ENCODE measurements at regions not wholly inside any gene's neighbourhood (a gene's known extent, or its start where the extent isn't known, plus 50 kb on each side); places are given as distances from the start of the nearest gene placed in this dataset.

DNA sequence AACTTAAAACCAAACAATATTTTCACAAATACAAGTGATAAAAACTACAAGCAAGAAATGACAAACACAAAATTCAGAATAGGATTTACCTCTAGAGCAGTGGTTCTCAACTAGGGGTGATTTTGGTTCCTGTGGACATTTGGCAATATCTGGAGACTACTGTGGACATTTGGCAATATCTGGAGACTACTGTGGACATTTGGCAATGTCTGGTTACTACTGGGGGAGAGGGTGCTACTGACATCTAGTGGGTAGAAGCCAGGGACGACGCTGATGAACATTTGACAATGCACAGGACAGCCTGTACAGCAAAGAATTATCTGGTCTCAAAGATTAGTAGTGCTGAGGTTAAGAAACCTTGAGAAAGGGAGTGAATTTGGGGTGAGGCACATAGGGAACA lies 169.8 kb downstream of the CLCN4 start:
- Histone ChIP-seq H3K9me3 (no peaks in the 10 kb centered on the region), H3K4me3 (no peak overlapping the region), H3K27me3 (no peaks in the 10 kb centered on the region), H3K27ac (no peak overlapping the region), H3K36me3 (no peaks in the 10 kb centered on the region), H3K4me1 (no peaks in the 10 kb centered on the region)
- TF ChIP-seq, protein P1, sequence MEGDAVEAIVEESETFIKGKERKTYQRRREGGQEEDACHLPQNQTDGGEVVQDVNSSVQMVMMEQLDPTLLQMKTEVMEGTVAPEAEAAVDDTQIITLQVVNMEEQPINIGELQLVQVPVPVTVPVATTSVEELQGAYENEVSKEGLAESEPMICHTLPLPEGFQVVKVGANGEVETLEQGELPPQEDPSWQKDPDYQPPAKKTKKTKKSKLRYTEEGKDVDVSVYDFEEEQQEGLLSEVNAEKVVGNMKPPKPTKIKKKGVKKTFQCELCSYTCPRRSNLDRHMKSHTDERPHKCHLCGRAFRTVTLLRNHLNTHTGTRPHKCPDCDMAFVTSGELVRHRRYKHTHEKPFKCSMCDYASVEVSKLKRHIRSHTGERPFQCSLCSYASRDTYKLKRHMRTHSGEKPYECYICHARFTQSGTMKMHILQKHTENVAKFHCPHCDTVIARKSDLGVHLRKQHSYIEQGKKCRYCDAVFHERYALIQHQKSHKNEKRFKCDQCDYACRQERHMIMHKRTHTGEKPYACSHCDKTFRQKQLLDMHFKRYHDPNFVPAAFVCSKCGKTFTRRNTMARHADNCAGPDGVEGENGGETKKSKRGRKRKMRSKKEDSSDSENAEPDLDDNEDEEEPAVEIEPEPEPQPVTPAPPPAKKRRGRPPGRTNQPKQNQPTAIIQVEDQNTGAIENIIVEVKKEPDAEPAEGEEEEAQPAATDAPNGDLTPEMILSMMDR (IDR thresholded peaks at IDR 0.05): peak in 1 of 2 experiments; percentile 8
- no peak for DNase-seq
- intact Hi-C loops (cut with DNase I; ENCODE audit: low total_unique reads): no loop called here

DNA sequence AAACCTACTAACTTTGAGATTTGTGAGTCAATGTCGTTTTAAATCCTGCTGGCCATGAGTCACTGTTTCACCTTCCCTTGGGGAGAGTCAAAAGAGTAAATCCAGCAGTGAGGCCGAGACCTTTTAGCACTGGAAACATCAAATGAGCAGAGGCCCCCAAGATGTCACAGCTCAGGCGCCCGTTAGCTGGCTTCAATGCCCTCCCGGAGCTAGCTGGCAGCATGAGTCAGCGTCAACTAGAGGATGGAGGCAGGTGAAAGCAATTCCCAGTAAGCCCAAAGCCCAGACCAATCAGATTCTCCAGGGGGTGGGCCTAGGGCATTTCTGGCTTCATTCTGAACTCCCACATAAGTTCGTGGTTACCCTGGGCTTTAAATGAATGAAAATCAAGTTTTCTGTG lies 170.9 kb downstream of the CLCN4 start:
- TF ChIP-seq, protein P1 (IDR thresholded peaks at IDR 0.05): no peak
- Histone ChIP-seq H3K36me3 (no peaks in the 10 kb centered on the region), H3K4me3 (no peak overlapping the region), H3K27me3 (no peaks in the 10 kb centered on the region), H3K4me1 (no peaks in the 10 kb centered on the region), H3K9me3 (no peaks in the 10 kb centered on the region), H3K27ac (no peak overlapping the region)
- DNase-seq: no peak
- intact Hi-C loops (cut with DNase I; ENCODE audit: low total_unique reads): no loop called here

DNA sequence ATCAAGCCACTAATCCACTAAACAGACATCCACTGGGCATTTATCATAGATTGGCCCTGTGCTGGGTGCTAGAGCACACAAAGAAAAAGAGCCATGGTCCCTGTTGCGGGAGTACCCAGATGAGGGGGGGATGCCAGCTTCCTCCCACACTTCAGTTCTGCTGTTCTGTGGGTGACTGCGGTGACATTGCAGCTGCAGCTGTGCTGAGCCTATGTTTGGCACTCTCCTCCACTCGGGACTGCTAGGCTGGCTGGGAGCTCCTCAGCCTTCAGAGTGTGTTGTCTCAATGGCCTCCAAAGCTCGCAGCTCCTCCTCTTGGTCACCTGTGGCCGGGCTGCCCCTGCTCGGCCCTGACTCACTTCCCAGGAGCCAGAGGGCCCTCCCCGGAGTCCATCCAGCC lies 173.2 kb downstream of the CLCN4 start:
- TF ChIP-seq, protein P1 (IDR thresholded peaks at IDR 0.05): no peak
- no peaks in the 10 kb centered on the region for H3K4me1 ChIP-seq
- H3K4me3 ChIP-seq: no peak overlapping the region
- intact Hi-C loops (cut with DNase I; ENCODE audit: low total_unique reads): no loop called here
- H3K27ac ChIP-seq: no peak overlapping the region
- no peaks in the 10 kb centered on the region for H3K36me3 ChIP-seq
- DNase-seq: no peak
- H3K9me3 ChIP-seq: no peaks in the 10 kb centered on the region
- H3K27me3 ChIP-seq: no peaks in the 10 kb centered on the region

DNA sequence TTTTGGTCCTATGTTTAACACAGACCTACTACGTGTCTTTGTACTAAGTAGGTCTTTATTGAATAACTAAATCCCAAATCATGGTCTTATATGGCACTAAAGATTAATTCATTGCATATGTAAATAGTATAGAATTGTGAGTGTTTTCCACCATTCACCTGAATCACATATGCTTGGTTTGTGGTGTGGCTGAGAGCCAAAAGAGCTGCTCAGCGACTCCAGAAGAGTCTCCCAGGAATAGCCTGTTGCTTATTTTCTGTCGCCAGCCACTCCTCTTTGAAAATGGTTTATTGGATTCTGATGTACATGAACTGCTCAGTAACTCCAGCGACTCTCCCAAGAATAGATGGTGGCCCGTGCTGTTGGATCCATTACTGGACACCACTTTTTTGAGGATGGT lies 184.5 kb downstream of the CLCN4 start:
- Histone ChIP-seq H3K27ac (no peak overlapping the region), H3K27me3 (no peaks in the 10 kb centered on the region), H3K36me3 (no peaks in the 10 kb centered on the region), H3K4me1 (no peaks in the 10 kb centered on the region), H3K9me3 (peaks cover 0 to 4% (median 1%) of the 10 kb centered on the region in 3 donors), H3K4me3 (no peak overlapping the region)
- DNase-seq: no peak
- TF ChIP-seq, protein P1 (IDR thresholded peaks at IDR 0.05): no peak
- intact Hi-C loops (cut with DNase I; ENCODE audit: low total_unique reads): no loop called here

DNA sequence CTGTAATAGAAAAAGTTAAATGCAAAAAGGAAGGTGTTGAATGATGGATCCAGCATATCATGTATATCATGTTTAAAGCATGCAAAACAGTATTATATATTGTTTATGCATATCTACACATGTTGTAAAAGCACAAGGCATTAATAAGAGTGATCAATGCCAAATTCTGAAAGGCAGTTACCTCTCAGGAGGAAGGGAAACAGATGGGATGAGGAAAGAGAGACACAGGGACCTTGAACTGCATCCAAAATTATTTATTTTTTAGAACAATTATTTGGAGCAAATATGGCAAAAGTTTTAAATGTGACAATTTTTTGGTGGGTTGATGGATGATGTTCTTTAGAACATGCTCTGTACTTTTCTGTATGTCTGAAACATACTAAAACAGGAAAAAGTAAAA lies 193.4 kb downstream of the CLCN4 start:
- no peak for DNase-seq
- TF ChIP-seq, protein P1 (IDR thresholded peaks at IDR 0.05): no peak
- Histone ChIP-seq H3K4me3 (no peak overlapping the region), H3K9me3 (peaks cover 0 to 11% (median 7%) of the 10 kb centered on the region in 3 donors), H3K36me3 (no peaks in the 10 kb centered on the region), H3K4me1 (no peaks in the 10 kb centered on the region), H3K27ac (no peak overlapping the region), H3K27me3 (no peaks in the 10 kb centered on the region)
- intact Hi-C loops (cut with DNase I; ENCODE audit: low total_unique reads): no loop called here

DNA sequence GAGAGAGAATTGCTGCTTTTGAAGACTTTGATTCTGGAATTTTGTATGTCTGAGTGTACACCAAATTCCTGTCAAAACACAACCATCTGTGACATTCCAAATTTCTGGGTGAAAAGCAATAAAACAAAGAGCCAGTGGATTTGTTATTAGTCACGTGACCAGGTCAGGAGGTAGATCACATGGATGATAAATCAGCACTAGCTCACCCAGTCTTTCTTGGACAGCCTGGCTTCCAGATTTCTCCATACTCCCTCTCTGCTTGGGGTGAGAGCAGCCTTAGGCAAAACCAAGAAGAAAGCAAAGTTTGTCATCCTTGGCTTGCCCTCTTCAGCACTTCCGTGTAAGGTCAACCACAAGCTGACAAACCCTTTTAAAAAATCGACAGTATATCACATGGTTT lies 194.2 kb downstream of the CLCN4 start:
- Histone ChIP-seq H3K27ac (no peak overlapping the region), H3K36me3 (no peaks in the 10 kb centered on the region), H3K9me3 (peaks cover 0 to 11% (median 7%) of the 10 kb centered on the region in 3 donors), H3K27me3 (no peaks in the 10 kb centered on the region), H3K4me3 (no peak overlapping the region), H3K4me1 (no peaks in the 10 kb centered on the region)
- TF ChIP-seq, protein P1 (IDR thresholded peaks at IDR 0.05): no peak
- intact Hi-C loops (cut with DNase I; ENCODE audit: low total_unique reads): no loop called here
- no peak for DNase-seq

All from tibial artery (tissue), 4 donors.